Erythroblast (primary cell): ENCODE measurements at regions not wholly inside any gene's neighbourhood (a gene's known extent, or its start where the extent isn't known, plus 50 kb on each side); places are given as distances from the start of the nearest gene placed in this dataset.

ENCODE experiments used
- DNase-seq, 2 experiments: peaks; one replicate each; lab custom pipeline; 2025; lab: John Stamatoyannopoulos, UW
- GATA1 ChIP-seq: IDR thresholded peaks from 2 replicates; pipeline ENCODE4 v1.6.1; 2011; ENCODE audit warnings: low read depth, mild to moderate bottlenecking, control low read depth, low read length, moderate library complexity
- POLR2A ChIP-seq: IDR thresholded peaks from 2 replicates; pipeline ENCODE4 v1.6.1; 2011; ENCODE audit warnings: mild to moderate bottlenecking, low read length

GRCh38 chr3:177467247-177467985 is 270.1 kb upstream of the TBL1XR1 start:
- no peak for DNase-seq
- no peak for TF ChIP-seq POLR2A
- TF ChIP-seq GATA1, result no peak

GRCh38 chr3:177468331-177468730 is 271.0 kb upstream of the TBL1XR1 start:
- TF ChIP-seq POLR2A, result no peak
- TF ChIP-seq GATA1, result no peak
- DNase-seq, result no peak

- no peak for DNase-seq
- no peak for TF ChIP-seq GATA1
- TF ChIP-seq POLR2A, result no peak
Measured at GRCh38 chr3:177468816-177469215, 271.5 kb upstream of the TBL1XR1 start.

GRCh38 chr3:177469216-177469615 is 271.9 kb upstream of the TBL1XR1 start:
- no peak for DNase-seq
- TF ChIP-seq POLR2A (no peak), GATA1 (no peak)

GRCh38 chr3:177470197-177470941 is 273.1 kb upstream of the TBL1XR1 start:
- no peak for DNase-seq
- TF ChIP-seq GATA1, result no peak
- TF ChIP-seq POLR2A, result no peak

- no peak for DNase-seq
- TF ChIP-seq POLR2A (no peak), GATA1 (no peak)
Measured at GRCh38 chr3:177471733-177472480, 274.6 kb upstream of the TBL1XR1 start.

DNA sequence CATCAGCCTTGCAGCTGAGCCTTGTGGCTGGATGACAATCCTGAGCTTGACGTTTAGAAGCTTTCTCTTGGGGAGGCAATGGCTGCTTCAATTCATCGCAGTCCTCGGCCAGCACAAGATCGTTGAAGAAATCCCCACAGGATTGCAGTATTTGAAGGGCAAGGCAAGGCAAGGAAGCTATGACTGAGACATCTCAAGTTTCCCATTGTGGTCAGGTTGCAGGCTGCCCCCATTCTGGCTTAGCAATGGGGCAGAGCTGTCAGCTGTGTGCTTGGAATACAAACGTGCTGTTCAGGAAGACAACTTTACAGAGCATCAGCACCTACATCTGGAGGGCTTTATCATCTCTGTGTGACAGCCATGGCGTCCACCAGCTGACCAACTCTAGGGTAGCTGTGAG is 275.9 kb upstream of the TBL1XR1 start:
- DNase-seq, result no peak
- TF ChIP-seq POLR2A, result no peak
- TF ChIP-seq GATA1, result no peak

- TF ChIP-seq GATA1 (no peak), POLR2A (no peak)
- DNase-seq, result no peak
Measured at GRCh38 chr3:177473903-177474302, 276.6 kb upstream of the TBL1XR1 start.

- no peak for TF ChIP-seq POLR2A
- TF ChIP-seq GATA1, result no peak
- DNase-seq, result no peak
Measured at GRCh38 chr3:177474652-177475355, 277.5 kb upstream of the TBL1XR1 start.

- TF ChIP-seq POLR2A (no peak), GATA1 (no peak)
- DNase-seq, result no peak
Measured at GRCh38 chr3:177475356-177475665, 278.0 kb upstream of the TBL1XR1 start.

- no peak for DNase-seq
Measured at GRCh38 chr3:177476495-177476894, 279.2 kb upstream of the TBL1XR1 start.

GRCh38 chr3:177476921-177477435 is 279.7 kb upstream of the TBL1XR1 start:
- DNase-seq, result no peak
- TF ChIP-seq GATA1, result no peak
- TF ChIP-seq POLR2A, result no peak

More at GRCh38 chr3:177476495-177476894, 279.2 kb upstream of the TBL1XR1 start:
- TF ChIP-seq POLR2A (no peak), GATA1 (no peak)

DNA sequence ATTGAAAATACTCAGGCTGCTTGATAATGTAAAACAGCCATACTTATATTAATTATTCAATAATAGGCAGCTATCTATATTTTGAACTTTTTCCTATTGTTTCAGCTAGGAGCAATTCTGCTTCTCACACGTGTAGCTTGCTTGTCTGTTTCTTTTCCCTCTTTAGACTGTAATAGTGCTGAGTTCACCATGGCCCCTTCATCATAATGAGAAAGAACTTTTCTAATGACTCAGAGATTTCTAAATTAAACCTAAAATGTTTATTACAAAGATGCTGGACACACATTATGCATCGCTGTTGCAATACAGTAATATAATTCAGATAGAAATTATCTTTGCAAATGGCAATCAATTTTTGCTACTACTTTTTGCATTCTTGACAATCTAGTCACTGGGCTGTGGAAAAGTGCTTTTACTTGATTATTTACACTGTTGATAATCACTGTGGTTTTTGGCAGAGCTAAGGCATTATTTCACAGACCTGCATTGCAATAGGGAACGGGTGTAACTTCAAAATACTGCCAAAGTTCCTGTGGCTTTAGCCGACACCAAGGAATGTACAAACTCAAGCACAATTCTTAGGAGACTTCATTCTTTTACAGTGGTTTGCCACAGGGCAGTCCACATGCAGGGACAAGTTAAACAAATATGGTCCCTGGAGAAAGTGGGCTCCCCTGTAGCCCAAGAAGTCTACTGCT is 281.0 kb upstream of the TBL1XR1 start:
- TF ChIP-seq GATA1 (no peak), POLR2A (no peak)
- no peak for DNase-seq

DNA sequence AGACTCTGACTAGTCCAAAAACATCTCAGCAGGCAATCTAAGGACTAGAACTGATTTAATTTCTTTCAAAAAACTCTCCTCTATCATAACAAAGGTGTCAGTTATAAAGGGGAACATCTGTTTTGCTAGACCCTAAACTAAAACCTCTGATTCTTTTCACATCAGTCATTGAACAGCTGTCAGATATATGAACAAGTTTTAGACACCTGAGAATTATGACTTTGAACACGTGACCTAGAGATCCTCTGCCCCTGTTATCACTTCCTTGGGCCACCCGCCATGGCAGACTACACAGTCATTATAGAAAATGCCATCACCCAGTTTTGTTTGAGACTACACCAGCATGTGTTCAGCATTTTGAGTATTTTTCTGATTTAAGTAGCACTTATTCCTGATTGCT is 282.3 kb upstream of the TBL1XR1 start:
- TF ChIP-seq GATA1 (no peak), POLR2A (no peak)

More for the DNA sequence above, 282.3 kb upstream of the TBL1XR1 start:
- DNase-seq, result no peak
